H9 (cell line): ENCODE measurements at regions not wholly inside any gene's neighbourhood (a gene's known extent, or its start where the extent isn't known, plus 50 kb on each side); places are given as distances from the start of the nearest gene placed in this dataset.
"Not testable (repeated sequence)": the region's sequence is repeated elsewhere in the genome, so short reads cannot be mapped to it uniquely, and the experiment has no call there.

Experiments
- DNase-seq: peaks from one replicate; pipeline ENCODE4 v3.0.0-alpha.2; 2017
- H2AFZ ChIP-seq: one replicate; pipeline ENCODE4 v1.6.1; 2013; ENCODE audit warnings: mild to moderate bottlenecking, low read length, control low read depth, moderate library complexity
- H2AK5ac ChIP-seq: 2 replicates; pipeline ENCODE4 v1.6.1; 2013; ENCODE audit warnings: low read length, control low read depth, mixed read lengths; ENCODE audit not compliant: insufficient read length
- H2BK120ac ChIP-seq: one replicate; pipeline ENCODE4 v1.6.1; 2013; ENCODE audit warnings: low read depth, mild to moderate bottlenecking, low read length, control low read depth, inconsistent platforms; ENCODE audit not compliant: poor library complexity, severe bottlenecking
- H2BK12ac ChIP-seq: 2 replicates; pipeline ENCODE4 v1.6.1; 2013; ENCODE audit warnings: low read length, control low read depth, mixed read lengths, low read depth; ENCODE audit not compliant: insufficient read length
- H2BK15ac ChIP-seq: 2 replicates; pipeline ENCODE4 v1.6.1; 2013; ENCODE audit warnings: low read depth, low read length, control low read depth
- H2BK20ac ChIP-seq: one replicate; pipeline ENCODE4 v1.6.1; 2013; ENCODE audit warnings: low read depth, mild to moderate bottlenecking, low read length, control low read depth, inconsistent platforms; ENCODE audit not compliant: poor library complexity, severe bottlenecking
- H2BK5ac ChIP-seq: 2 replicates; pipeline ENCODE4 v1.6.1; 2013; ENCODE audit warnings: low read length, control low read depth, mixed read lengths; ENCODE audit not compliant: insufficient read length
- H3K14ac ChIP-seq: 2 replicates; pipeline ENCODE4 v1.6.1; 2013; ENCODE audit warnings: low read length, control low read depth; ENCODE audit not compliant: insufficient read depth
- H3K18ac ChIP-seq: 2 replicates; pipeline ENCODE4 v1.6.1; 2013; ENCODE audit warnings: low read depth, mild to moderate bottlenecking, mixed read lengths, low read length, control low read depth; ENCODE audit not compliant: insufficient read length
- H3K23ac ChIP-seq: 2 replicates; pipeline ENCODE4 v1.6.1; 2013; ENCODE audit warnings: low read length, control low read depth, mixed read lengths, low read depth; ENCODE audit not compliant: insufficient read length
- H3K23me2 ChIP-seq: 2 replicates; pipeline ENCODE4 v1.6.1; 2013; ENCODE audit warnings: low read depth, mild to moderate bottlenecking, mixed read lengths, low read length, control low read depth; ENCODE audit not compliant: insufficient read length, poor library complexity, severe bottlenecking
- H3K27ac ChIP-seq: 2 replicates; pipeline ENCODE4 v1.5.1; 2013; ENCODE audit warnings: low read length, control low read depth, mixed read lengths, low read depth; ENCODE audit not compliant: insufficient read length
- H3K27me3 ChIP-seq: 2 replicates; pipeline ENCODE4 v1.6.1; 2013; ENCODE audit warnings: low read length, control low read depth, inconsistent platforms; ENCODE audit not compliant: insufficient read depth
- H3K4ac ChIP-seq: 2 replicates; pipeline ENCODE4 v1.6.1; 2013; ENCODE audit warnings: low read depth, mild to moderate bottlenecking, control low read depth, inconsistent platforms, low read length, moderate library complexity
- H3K4me1 ChIP-seq: 2 replicates; pipeline ENCODE4 v1.6.1; 2013; ENCODE audit warnings: low read length, control low read depth, inconsistent platforms; ENCODE audit not compliant: insufficient read depth
- H3K4me2 ChIP-seq: 2 replicates; pipeline ENCODE4 v1.6.1; 2013; ENCODE audit warnings: low read length, control low read depth, mixed read lengths; ENCODE audit not compliant: insufficient read length, insufficient read depth
- H3K56ac ChIP-seq: 2 replicates; pipeline ENCODE4 v1.6.1; 2013; ENCODE audit warnings: low read depth, mild to moderate bottlenecking, mixed read lengths, low read length, control low read depth; ENCODE audit not compliant: insufficient read length
- H3K79me1 ChIP-seq: 2 replicates; pipeline ENCODE4 v1.6.1; 2013; ENCODE audit warnings: low read depth, mild to moderate bottlenecking, moderate library complexity, low read length, control low read depth, inconsistent platforms; ENCODE audit not compliant: insufficient read depth, poor library complexity, severe bottlenecking
- H3K79me2 ChIP-seq: 2 replicates; pipeline ENCODE4 v1.6.1; 2013; ENCODE audit warnings: low read length, control low read depth, inconsistent platforms; ENCODE audit not compliant: insufficient read depth
- H3K9ac ChIP-seq: 2 replicates; pipeline ENCODE4 v1.6.1; 2013; ENCODE audit warnings: low read length, control low read depth, mixed read lengths; ENCODE audit not compliant: insufficient read length; ENCODE audit errors: extremely low read depth
- H3K9me3 ChIP-seq: one replicate; pipeline ENCODE4 v1.6.1; 2013; ENCODE audit warnings: low read depth, low read length, inconsistent platforms; ENCODE audit not compliant: control insufficient read depth
- H3T11ph ChIP-seq: one replicate; pipeline ENCODE4 v1.6.1; 2013; ENCODE audit warnings: mild to moderate bottlenecking, low read length, control low read depth, inconsistent platforms
- H4K20me1 ChIP-seq: one replicate; pipeline ENCODE4 v1.6.1; 2013; ENCODE audit not compliant: control insufficient read depth, insufficient read length, insufficient read depth
- H4K5ac ChIP-seq: 2 replicates; pipeline ENCODE4 v1.6.1; 2013; ENCODE audit warnings: low read depth, mild to moderate bottlenecking, mixed read lengths, low read length, control low read depth; ENCODE audit not compliant: insufficient read length
- H4K8ac ChIP-seq: replicated peaks from 2 replicates; pipeline ENCODE4 v1.6.1; 2013; ENCODE audit warnings: low read length, control low read depth, mixed read lengths, low read depth; ENCODE audit not compliant: insufficient read length
- H4K91ac ChIP-seq: 2 replicates; pipeline ENCODE4 v1.6.1; 2013; ENCODE audit warnings: low read depth, mild to moderate bottlenecking, moderate library complexity, mixed read lengths, low read length, control low read depth; ENCODE audit not compliant: insufficient read length
- H3K27ac Mint-ChIP-seq, 3 experiments: 2 replicates in 2 of 3; 3 replicates in 1 of 3; pipeline ENCODE4 v1.8.0; 2020 to 2021; ENCODE audit warnings: mixed read lengths in 3 of 3, mild to moderate bottlenecking in 1 of 3, moderate library complexity in 1 of 3
- H3K27me3 Mint-ChIP-seq: 2 replicates; pipeline ENCODE4 v1.8.0; 2021; ENCODE audit warnings: low read depth, mild to moderate bottlenecking, moderate library complexity, mixed read lengths
- H3K36me3 Mint-ChIP-seq, 3 experiments: 2 replicates in 2 of 3; 3 replicates in 1 of 3; pipeline ENCODE4 v1.8.0; 2020 to 2021; ENCODE audit warnings: low read depth in 3 of 3, mixed read lengths in 3 of 3; ENCODE audit not compliant: insufficient read depth in 1 of 3
- H3K4me1 Mint-ChIP-seq, 2 experiments: 2 replicates each; pipeline ENCODE4 v1.8.0; 2020; ENCODE audit warnings: mixed read lengths in 2 of 2
- H3K4me3 Mint-ChIP-seq, 2 experiments: 2 replicates in 1 of 2; 3 replicates in 1 of 2; pipeline ENCODE4 v1.8.0; 2020 to 2021; ENCODE audit warnings: mild to moderate bottlenecking in 2 of 2, mixed read lengths in 2 of 2, moderate library complexity in 1 of 2
- H3K9me3 Mint-ChIP-seq, 2 experiments: 2 replicates in 1 of 2; 3 replicates in 1 of 2; pipeline ENCODE4 v1.8.0; 2020; ENCODE audit warnings: mild to moderate bottlenecking in 2 of 2, mixed read lengths in 2 of 2, moderate library complexity in 1 of 2
- WGBS: extraction: QIAGEN DNeasy Blood & Tissue Kit; methylation state at CpG from one replicate; pipeline ENCODE4 v1.1.7; 2013; ENCODE audit warnings: missing lambda C conversion rate, low lambda C conversion rate, mixed read lengths; ENCODE audit not compliant: insufficient read length; ENCODE audit errors: extremely low coverage; 5-methylcytosine and 5-hydroxymethylcytosine counted together

GRCh38 chr15:22649458-22649857, 137.0 kb upstream of the NIPA1 start:
- WGBS: no CpG with 5 or more reads among the region's 4 CpGs
- not testable (repeated sequence) for DNase-seq, H2BK5ac ChIP-seq, H2BK120ac ChIP-seq, H3K18ac ChIP-seq, H3T11ph ChIP-seq, H3K4me3 Mint-ChIP-seq, H3K79me1 ChIP-seq, H4K8ac ChIP-seq, H3K27me3 ChIP-seq, H2AK5ac ChIP-seq, H3K9ac ChIP-seq, H2AFZ ChIP-seq, H3K27ac Mint-ChIP-seq, H3K79me2 ChIP-seq, H3K4me2 ChIP-seq, H3K14ac ChIP-seq, H2BK20ac ChIP-seq, H3K4me1 Mint-ChIP-seq, H3K27ac ChIP-seq, H4K20me1 ChIP-seq, H3K9me3 ChIP-seq, H3K23ac ChIP-seq, H3K4me1 ChIP-seq, H3K56ac ChIP-seq, H3K23me2 ChIP-seq, H3K27me3 Mint-ChIP-seq, H2BK15ac ChIP-seq, H3K36me3 Mint-ChIP-seq, H4K5ac ChIP-seq, H4K91ac ChIP-seq, H3K4ac ChIP-seq, H3K9me3 Mint-ChIP-seq, H2BK12ac ChIP-seq

- not testable (repeated sequence) for H3K23me2 ChIP-seq, H3K27ac Mint-ChIP-seq, H4K91ac ChIP-seq, H3K27me3 ChIP-seq, H3K4me3 Mint-ChIP-seq, H2BK20ac ChIP-seq, H2AK5ac ChIP-seq, H3K9me3 ChIP-seq, H3K9me3 Mint-ChIP-seq, H3K9ac ChIP-seq, H4K5ac ChIP-seq, H2AFZ ChIP-seq, DNase-seq, H2BK120ac ChIP-seq, H3K23ac ChIP-seq, H3K14ac ChIP-seq, H3K4me1 Mint-ChIP-seq, H3K79me2 ChIP-seq, H3K36me3 Mint-ChIP-seq, H3K4me2 ChIP-seq, H2BK12ac ChIP-seq, H3K4ac ChIP-seq, H3K56ac ChIP-seq, H2BK5ac ChIP-seq, H4K8ac ChIP-seq, H3K18ac ChIP-seq, H2BK15ac ChIP-seq, H3K79me1 ChIP-seq, H3K27ac ChIP-seq, H3T11ph ChIP-seq, H4K20me1 ChIP-seq, H3K4me1 ChIP-seq, H3K27me3 Mint-ChIP-seq
- no CpG with 5 or more reads among the region's 2 CpGs for WGBS
Observed at GRCh38 chr15:22651179-22651578, 135.3 kb upstream of the NIPA1 start.
